Activated CD4-positive, alpha-beta T cell treated with anti-CD3 and anti-CD28 coated beads, Interleukin-2, Interleukin-4, amounts not matched to agents 100 ng/mL and 50 ng/mL, durations not matched to agents 16 hours and 8 hours (primary cell): ENCODE measurements at regions not wholly inside any gene's neighbourhood (a gene's known extent, or its start where the extent isn't known, plus 50 kb on each side); places are given as distances from the start of the nearest gene placed in this dataset.
"Not testable (repeated sequence)": the region's sequence is repeated elsewhere in the genome, so short reads cannot be mapped to it uniquely, and the experiment has no call there.

ENCODE experiments used
- DNase-seq: peaks from one replicate; pipeline ENCODE4 v3.0.0-alpha.2; 2020; ENCODE audit warnings: low spot score

- DNase-seq, result not testable (repeated sequence)
These were observed 52.3 kb upstream of the LRRC30 start for GRCh38 chr18:7178568-7178967.

GRCh38 chr18:7177116-7177744 lies 53.7 kb upstream of the LRRC30 start:
- peak; percentile 9 for DNase-seq

GRCh38 chr18:7174344-7175095 lies 56.4 kb upstream of the LRRC30 start:
- DNase-seq, result no peak

GRCh38 chr18:7173216-7173615 lies 55.6 kb upstream of the LAMA1 start:
- no peak for DNase-seq

- DNase-seq, result no peak
These were observed 55.0 kb upstream of the LAMA1 start for GRCh38 chr18:7172611-7173010.

- DNase-seq, result no peak
These were observed 52.7 kb upstream of the LAMA1 start for GRCh38 chr18:7170292-7170691.

- no peak for DNase-seq
These were observed 52.0 kb upstream of the LAMA1 start for GRCh38 chr18:7169601-7170000.

GRCh38 chr18:7168408-7168807 lies 50.8 kb upstream of the LAMA1 start:
- DNase-seq, result no peak
